ENCODE measurements at regions not wholly inside any gene's neighbourhood (a gene's known extent, or its start where the extent isn't known, plus 50 kb on each side); places are given as distances from the start of the nearest gene placed in this dataset.

- ATAC-seq (no peak), DNase-seq (no peak)
- Mint-ChIP-seq H3K4me1 (no peaks in the 10 kb centered on the region), H3K9me3 (peaks cover 14% of the 10 kb centered on the region), H3K36me3 (ENCODE audit: low read depth) (no peaks in the 10 kb centered on the region), H3K27ac (no peak overlapping the region), H3K4me3 (no peak overlapping the region), H3K27me3 (no peaks in the 10 kb centered on the region)
These were observed 357.0 kb upstream of the NCAM2 start for GRCh38 chr21:20641241-20641640.

GRCh38 chr21:20642681-20643080 is 355.5 kb upstream of the NCAM2 start:
- H3K27me3 Mint-ChIP-seq: no peaks in the 10 kb centered on the region
- no peak for ATAC-seq
- no peaks in the 10 kb centered on the region for H3K4me1 Mint-ChIP-seq
- H3K27ac Mint-ChIP-seq: no peak overlapping the region
- DNase-seq: no peak
- H3K4me3 Mint-ChIP-seq: no peak overlapping the region
- H3K36me3 Mint-ChIP-seq (ENCODE audit: low read depth): no peaks in the 10 kb centered on the region
- H3K9me3 Mint-ChIP-seq: peaks cover 18% of the 10 kb centered on the region

- DNase-seq (no peak), ATAC-seq (no peak)
- Mint-ChIP-seq H3K27me3 (no peaks in the 10 kb centered on the region), H3K36me3 (ENCODE audit: low read depth) (no peaks in the 10 kb centered on the region), H3K27ac (no peak overlapping the region), H3K4me3 (no peak overlapping the region), H3K4me1 (no peaks in the 10 kb centered on the region), H3K9me3 (peaks cover 4% of the 10 kb centered on the region)
These were observed 353.7 kb upstream of the NCAM2 start for GRCh38 chr21:20644552-20644951.

GRCh38 chr21:20645344-20645743 is 352.9 kb upstream of the NCAM2 start:
- no peak for DNase-seq
- H3K9me3 Mint-ChIP-seq: peaks cover 8% of the 10 kb centered on the region
- H3K27me3 Mint-ChIP-seq: no peaks in the 10 kb centered on the region
- H3K36me3 Mint-ChIP-seq (ENCODE audit: low read depth): no peaks in the 10 kb centered on the region
- no peak overlapping the region for H3K27ac Mint-ChIP-seq
- ATAC-seq: no peak
- H3K4me3 Mint-ChIP-seq: no peak overlapping the region
- no peaks in the 10 kb centered on the region for H3K4me1 Mint-ChIP-seq

- ATAC-seq (peak; percentile 20), DNase-seq (no peak)
- Mint-ChIP-seq H3K27me3 (no peaks in the 10 kb centered on the region), H3K27ac (no peak overlapping the region), H3K36me3 (ENCODE audit: low read depth) (no peaks in the 10 kb centered on the region), H3K9me3 (peaks cover 8% of the 10 kb centered on the region), H3K4me1 (no peaks in the 10 kb centered on the region), H3K4me3 (no peak overlapping the region)
These were observed 351.6 kb upstream of the NCAM2 start for GRCh38 chr21:20646431-20647165.

GRCh38 chr21:20647607-20648006 is 350.6 kb upstream of the NCAM2 start:
- no peaks in the 10 kb centered on the region for H3K27me3 Mint-ChIP-seq
- H3K27ac Mint-ChIP-seq: no peak overlapping the region
- H3K36me3 Mint-ChIP-seq (ENCODE audit: low read depth): no peaks in the 10 kb centered on the region
- no peaks in the 10 kb centered on the region for H3K4me1 Mint-ChIP-seq
- no peak overlapping the region for H3K4me3 Mint-ChIP-seq
- no peak for DNase-seq
- ATAC-seq: no peak
- H3K9me3 Mint-ChIP-seq: peaks cover 8% of the 10 kb centered on the region

GRCh38 chr21:20649231-20649630 is 349.0 kb upstream of the NCAM2 start:
- Mint-ChIP-seq H3K9me3 (peaks cover 8% of the 10 kb centered on the region), H3K27ac (no peak overlapping the region), H3K4me3 (no peak overlapping the region), H3K36me3 (ENCODE audit: low read depth) (no peaks in the 10 kb centered on the region), H3K27me3 (no peaks in the 10 kb centered on the region), H3K4me1 (no peaks in the 10 kb centered on the region)
- DNase-seq: no peak
- ATAC-seq: no peak

- H3K4me1 Mint-ChIP-seq: no peaks in the 10 kb centered on the region
- no peak overlapping the region for H3K27ac Mint-ChIP-seq
- H3K9me3 Mint-ChIP-seq: peaks cover 5% of the 10 kb centered on the region
- no peak for DNase-seq
- H3K36me3 Mint-ChIP-seq (ENCODE audit: low read depth): no peaks in the 10 kb centered on the region
- H3K4me3 Mint-ChIP-seq: no peak overlapping the region
- no peak for ATAC-seq
- H3K27me3 Mint-ChIP-seq: no peaks in the 10 kb centered on the region
These were observed 345.4 kb upstream of the NCAM2 start for GRCh38 chr21:20652846-20653245.

- H3K36me3 Mint-ChIP-seq (ENCODE audit: low read depth): no peaks in the 10 kb centered on the region
- H3K27me3 Mint-ChIP-seq: no peaks in the 10 kb centered on the region
- peaks cover 14% of the 10 kb centered on the region for H3K9me3 Mint-ChIP-seq
- no peaks in the 10 kb centered on the region for H3K4me1 Mint-ChIP-seq
- H3K27ac Mint-ChIP-seq: no peak overlapping the region
- ATAC-seq (no peak), DNase-seq (no peak)
- H3K4me3 Mint-ChIP-seq: no peak overlapping the region
These were observed 337.0 kb upstream of the NCAM2 start for GRCh38 chr21:20661246-20661645.

GRCh38 chr21:20661745-20662422 is 336.3 kb upstream of the NCAM2 start:
- DNase-seq (no peak), ATAC-seq (no peak)
- Mint-ChIP-seq H3K36me3 (ENCODE audit: low read depth) (no peaks in the 10 kb centered on the region), H3K27me3 (no peaks in the 10 kb centered on the region), H3K4me3 (no peak overlapping the region), H3K4me1 (no peaks in the 10 kb centered on the region), H3K9me3 (peaks cover 14% of the 10 kb centered on the region), H3K27ac (no peak overlapping the region)

GRCh38 chr21:20662514-20662913 is 335.7 kb upstream of the NCAM2 start:
- H3K36me3 Mint-ChIP-seq (ENCODE audit: low read depth): no peaks in the 10 kb centered on the region
- no peaks in the 10 kb centered on the region for H3K4me1 Mint-ChIP-seq
- peaks cover 14% of the 10 kb centered on the region for H3K9me3 Mint-ChIP-seq
- no peaks in the 10 kb centered on the region for H3K27me3 Mint-ChIP-seq
- ATAC-seq (no peak), DNase-seq (no peak)
- no peak overlapping the region for H3K27ac Mint-ChIP-seq
- H3K4me3 Mint-ChIP-seq: no peak overlapping the region

- no peak for ATAC-seq
- no peaks in the 10 kb centered on the region for H3K4me1 Mint-ChIP-seq
- no peak overlapping the region for H3K4me3 Mint-ChIP-seq
- H3K27me3 Mint-ChIP-seq: no peaks in the 10 kb centered on the region
- H3K9me3 Mint-ChIP-seq: peaks cover 6% of the 10 kb centered on the region
- no peaks in the 10 kb centered on the region for H3K36me3 Mint-ChIP-seq (ENCODE audit: low read depth)
- no peak for DNase-seq
- no peak overlapping the region for H3K27ac Mint-ChIP-seq
These were observed 330.3 kb upstream of the NCAM2 start for GRCh38 chr21:20667931-20668330.

GRCh38 chr21:20685475-20685874 is 312.7 kb upstream of the NCAM2 start:
- DNase-seq: no peak
- no peaks in the 10 kb centered on the region for H3K36me3 Mint-ChIP-seq (ENCODE audit: low read depth)
- ATAC-seq: no peak
- no peaks in the 10 kb centered on the region for H3K27me3 Mint-ChIP-seq
- H3K4me1 Mint-ChIP-seq: no peaks in the 10 kb centered on the region
- no peak overlapping the region for H3K4me3 Mint-ChIP-seq
- H3K9me3 Mint-ChIP-seq: peaks cover 11% of the 10 kb centered on the region
- H3K27ac Mint-ChIP-seq: no peak overlapping the region

GRCh38 chr21:20698585-20698984 is 299.6 kb upstream of the NCAM2 start:
- Mint-ChIP-seq H3K4me1 (no peaks in the 10 kb centered on the region), H3K9me3 (peaks cover 9% of the 10 kb centered on the region), H3K27me3 (no peaks in the 10 kb centered on the region), H3K36me3 (ENCODE audit: low read depth) (no peaks in the 10 kb centered on the region), H3K27ac (no peak overlapping the region), H3K4me3 (no peak overlapping the region)
- DNase-seq (no peak), ATAC-seq (no peak)

GRCh38 chr21:20701235-20701634 is 297.0 kb upstream of the NCAM2 start:
- H3K27me3 Mint-ChIP-seq: no peaks in the 10 kb centered on the region
- ATAC-seq: peak; percentile 20
- peaks cover 9% of the 10 kb centered on the region for H3K9me3 Mint-ChIP-seq
- no peak overlapping the region for H3K27ac Mint-ChIP-seq
- H3K4me1 Mint-ChIP-seq: no peaks in the 10 kb centered on the region
- no peak for DNase-seq
- H3K4me3 Mint-ChIP-seq: no peak overlapping the region
- no peaks in the 10 kb centered on the region for H3K36me3 Mint-ChIP-seq (ENCODE audit: low read depth)
